H1 (cell line): ENCODE measurements at regions not wholly inside any gene's neighbourhood (a gene's known extent, or its start where the extent isn't known, plus 50 kb on each side); places are given as distances from the start of the nearest gene placed in this dataset.

Experiments
- CTCF ChIA-PET: fragments of 300-600 bp; sonication (Branson Sonifier 250); formaldehyde crosslinking; loops from one replicate; lab custom pipeline; 2021; ENCODE audit not compliant: partially characterized antibody; lab: Charles Lee
- POLR2A ChIA-PET: fragments of 300-600 bp; sonication (Branson Sonifier 250); formaldehyde crosslinking; loops from one replicate; lab custom pipeline; 2021; ENCODE audit warnings: inconsistent platforms; ENCODE audit not compliant: partially characterized antibody; lab: Charles Lee
- DNase-seq, 2 experiments: peaks; one replicate each; pipeline versions ENCODE4 v3.0.0 to v3.0.0-alpha.2; 2010 to 2022; ENCODE audit warnings: low spot score in 2 of 2, low read depth in 1 of 2, mixed read lengths in 1 of 2
- FAIRE-seq: peaks from 2 replicates; lab custom pipeline; 2011; peaks lifted over from hg19 to GRCh38; lab: Jason Lieb, UNC
- H2AFZ ChIP-seq: 2 replicates; pipeline ENCODE4 v1.8.1; 2012; ENCODE audit warnings: low read length, inconsistent platforms
- H2AK5ac ChIP-seq: 2 replicates; pipeline ENCODE4 v1.6.1; 2013; ENCODE audit warnings: low read depth, low read length
- H2BK120ac ChIP-seq: replicated peaks from 2 replicates; pipeline ENCODE3; 2013; ENCODE audit warnings: low read depth, low read length, inconsistent platforms
- H2BK12ac ChIP-seq: 2 replicates; pipeline ENCODE4 v1.6.1; 2013; ENCODE audit warnings: low read depth, low read length
- H2BK15ac ChIP-seq: 2 replicates; pipeline ENCODE4 v1.6.1; 2013; ENCODE audit warnings: low read length
- H2BK20ac ChIP-seq: 2 replicates; pipeline ENCODE4 v1.6.1; 2013; ENCODE audit warnings: low read length
- H2BK5ac ChIP-seq: 2 replicates; pipeline ENCODE4 v1.6.1; 2013; ENCODE audit warnings: low read depth, low read length
- H3K14ac ChIP-seq: 2 replicates; pipeline ENCODE4 v1.6.1; 2013; ENCODE audit warnings: inconsistent platforms; ENCODE audit not compliant: insufficient read length
- H3K18ac ChIP-seq: 2 replicates; pipeline ENCODE4 v1.6.1; 2013; ENCODE audit warnings: low read length; ENCODE audit errors: extremely low read depth
- H3K23ac ChIP-seq: 2 replicates; pipeline ENCODE4 v1.6.1; 2013; ENCODE audit warnings: inconsistent platforms; ENCODE audit not compliant: insufficient read length
- H3K23me2 ChIP-seq: 2 replicates; pipeline ENCODE4 v1.6.1; 2013; ENCODE audit warnings: low read depth, low read length
- H3K27ac ChIP-seq: 2 replicates; pipeline ENCODE4 v1.6.1; 2011; ENCODE audit warnings: low read depth, low read length, inconsistent platforms
- H3K27me3 ChIP-seq, 4 experiments: replicated peaks in 1 of 4; 1 replicate in 1 of 4; 2 replicates in 3 of 4; pipeline versions ENCODE4 v1.6.1 to v1.8.1; 2011 to 2013; ENCODE audit warnings: low read length in 3 of 4, mild to moderate bottlenecking in 3 of 4, inconsistent platforms in 2 of 4, mixed read lengths in 2 of 4, moderate library complexity in 1 of 4; ENCODE audit not compliant: control insufficient read depth in 3 of 4, insufficient read depth in 3 of 4; ENCODE audit errors: extremely low read depth in 1 of 4
- H3K36me3 ChIP-seq, 4 experiments: 2 replicates each; pipeline versions ENCODE4 v1.6.1 to v1.8.1; 2011 to 2013; ENCODE audit warnings: mild to moderate bottlenecking in 4 of 4, low read length in 3 of 4, moderate library complexity in 2 of 4, control low read depth in 1 of 4, inconsistent platforms in 1 of 4; ENCODE audit not compliant: insufficient read depth in 4 of 4, control insufficient read depth in 2 of 4
- H3K4ac ChIP-seq: replicated peaks from 2 replicates; pipeline ENCODE3; 2013; ENCODE audit warnings: low read length, low read depth, mixed read lengths, inconsistent platforms; ENCODE audit not compliant: insufficient read length
- H3K4me1 ChIP-seq, 4 experiments: replicated peaks in 1 of 4; 1 replicate in 1 of 4; 2 replicates in 3 of 4; pipeline versions ENCODE4 v1.6.1 to v1.8.1; 2011 to 2013; ENCODE audit warnings: low read length in 3 of 4, inconsistent platforms in 2 of 4, mixed read lengths in 1 of 4; ENCODE audit not compliant: insufficient read depth in 4 of 4, control insufficient read depth in 3 of 4
- H3K4me2 ChIP-seq, 2 experiments: 2 replicates each; pipeline versions ENCODE4 v1.6.1 to v1.8.1; 2011 to 2013; ENCODE audit warnings: low read depth in 2 of 2, low read length in 2 of 2, control low read depth in 1 of 2, inconsistent platforms in 1 of 2, mild to moderate bottlenecking in 1 of 2; ENCODE audit not compliant: insufficient read depth in 1 of 2
- H3K4me3 ChIP-seq, 4 experiments: fragments of 200-600, 300-600 bp in 1 of 4; sonication (generic), shearing (Covaris generic), sonication (Bioruptor Twin) in 1 of 4; 2 replicates each; pipeline versions ENCODE4 v1.5.1 to v1.8.1; 2011 to 2016; ENCODE audit warnings: low read length in 4 of 4, low read depth in 3 of 4, control low read depth in 2 of 4, inconsistent platforms in 2 of 4, mild to moderate bottlenecking in 2 of 4, mixed read lengths in 1 of 4, moderate library complexity in 1 of 4; ENCODE audit not compliant: insufficient read depth in 2 of 4; ENCODE audit errors: extremely low read depth in 1 of 4
- H3K56ac ChIP-seq: replicated peaks from 2 replicates; pipeline ENCODE3; 2013; ENCODE audit warnings: low read depth, mild to moderate bottlenecking, mixed read lengths, low read length, inconsistent platforms; ENCODE audit not compliant: insufficient read length
- H3K79me1 ChIP-seq: 2 replicates; pipeline ENCODE4 v1.6.1; 2013; ENCODE audit warnings: low read depth, low read length, control low read depth
- H3K79me2 ChIP-seq, 2 experiments: 2 replicates each; pipeline versions ENCODE4 v1.6.1 to v1.8.1; 2012 to 2013; ENCODE audit warnings: low read length in 2 of 2, mild to moderate bottlenecking in 2 of 2, inconsistent platforms in 1 of 2; ENCODE audit not compliant: insufficient read depth in 2 of 2, control insufficient read depth in 1 of 2
- H3K9ac ChIP-seq, 4 experiments: replicated peaks in 1 of 4; 1 replicate in 1 of 4; 2 replicates in 3 of 4; pipeline versions ENCODE4 v1.6.1 to v1.8.1; 2011 to 2013; ENCODE audit warnings: low read depth in 3 of 4, low read length in 3 of 4, control low read depth in 2 of 4, mild to moderate bottlenecking in 2 of 4, moderate library complexity in 2 of 4, inconsistent platforms in 1 of 4; ENCODE audit errors: extremely low read depth in 1 of 4
- H3K9me3 ChIP-seq, 2 experiments: 2 replicates each; pipeline versions ENCODE4 v1.6.1 to v1.8.1; 2012 to 2013; ENCODE audit warnings: mild to moderate bottlenecking in 2 of 2, moderate library complexity in 2 of 2, control low read depth in 1 of 2, inconsistent platforms in 1 of 2, low read depth in 1 of 2, low read length in 1 of 2, mixed read lengths in 1 of 2; ENCODE audit not compliant: insufficient read depth in 2 of 2
- H4K20me1 ChIP-seq, 2 experiments: replicated peaks in 1 of 2; 2 replicates each; pipeline versions ENCODE3 to v1.8.1; 2011 to 2013; ENCODE audit warnings: inconsistent platforms in 2 of 2, low read length in 2 of 2, mild to moderate bottlenecking in 1 of 2; ENCODE audit not compliant: insufficient read depth in 2 of 2, control insufficient read depth in 1 of 2
- H4K5ac ChIP-seq: 2 replicates; pipeline ENCODE4 v1.6.1; 2013; ENCODE audit warnings: low read length, low read depth, mixed read lengths, inconsistent platforms; ENCODE audit not compliant: insufficient read length
- H4K8ac ChIP-seq: 2 replicates; pipeline ENCODE4 v1.8.0; 2013; ENCODE audit warnings: mild to moderate bottlenecking, moderate library complexity, low read length, inconsistent platforms; ENCODE audit not compliant: insufficient read depth; ENCODE audit errors: extremely low read depth
- H4K91ac ChIP-seq: replicated peaks from 2 replicates; pipeline ENCODE3; 2013; ENCODE audit warnings: low read length, mixed read lengths, inconsistent platforms; ENCODE audit not compliant: insufficient read length
- ASH2L ChIP-seq: fragments of 200-600, 300-600 bp; sonication (generic); IDR thresholded peaks from one replicate; pipeline ENCODE4 v1.7.1; 2017; ENCODE audit warnings: low read length
- BCL11A ChIP-seq, 2 experiments: IDR thresholded peaks; one replicate each; pipeline ENCODE4 v1.6.1; 2011; ENCODE audit warnings: low read depth in 2 of 2, low read length in 2 of 2, mild to moderate bottlenecking in 2 of 2
- CBX5 ChIP-seq: fragments of 300-800, 300-1000 bp; sonication (generic); IDR thresholded peaks from 2 replicates; pipeline ENCODE4 v1.7.1; 2016; ENCODE audit warnings: antibody characterized with exemption, low read length, low read depth
- CHD2 ChIP-seq: IDR thresholded peaks from 2 replicates; pipeline ENCODE4 v1.6.1; 2012; ENCODE audit warnings: low read length, improper control_type of control experiment
- CTBP2 ChIP-seq: IDR thresholded peaks from 2 replicates; pipeline ENCODE4 v1.7.0; 2011; ENCODE audit warnings: borderline replicate concordance, mild to moderate bottlenecking, moderate library complexity, mixed read lengths, low read length; ENCODE audit not compliant: insufficient read depth, insufficient read length
- HDAC2 ChIP-seq, 2 experiments: fragments of 300-600 bp in 1 of 2; sonication (generic) in 1 of 2; IDR thresholded peaks; 2 replicates each; pipeline ENCODE4 v1.6.1; 2011 to 2012; ENCODE audit warnings: low read depth in 2 of 2, low read length in 2 of 2, mild to moderate bottlenecking in 2 of 2, moderate library complexity in 2 of 2, borderline replicate concordance in 1 of 2, inconsistent platforms in 1 of 2
- HDAC6 ChIP-seq: IDR thresholded peaks from one replicate; pipeline ENCODE4 v1.7.1; 2012; ENCODE audit warnings: low read depth, mild to moderate bottlenecking, inconsistent platforms, low read length, moderate library complexity
- KDM4A ChIP-seq: IDR thresholded peaks from one replicate; pipeline ENCODE4 v1.7.1; 2012; ENCODE audit warnings: low read depth, mild to moderate bottlenecking, moderate library complexity, low read length, inconsistent platforms; ENCODE audit not compliant: severe bottlenecking
- MAX ChIP-seq: IDR thresholded peaks from 2 replicates; pipeline ENCODE4 v1.6.1; 2012; ENCODE audit warnings: inconsistent platforms
- POLR2A ChIP-seq, 2 experiments: IDR thresholded peaks; 1 replicate in 1 of 2; 2 replicates in 1 of 2; pipeline ENCODE4 v1.6.1; 2011; ENCODE audit warnings: low read depth in 2 of 2, low read length in 2 of 2, mild to moderate bottlenecking in 2 of 2; ENCODE audit errors: control extremely low read depth in 1 of 2
- POU5F1 ChIP-seq: IDR thresholded peaks from 2 replicates; pipeline ENCODE4 v1.6.1; 2011; ENCODE audit warnings: low read depth, mild to moderate bottlenecking, low read length, moderate library complexity
- SRF ChIP-seq: IDR thresholded peaks from 2 replicates; pipeline ENCODE4 v1.6.1; 2011; ENCODE audit warnings: mild to moderate bottlenecking, low read depth, low read length, moderate library complexity
- TCF12 ChIP-seq: IDR thresholded peaks from 2 replicates; pipeline ENCODE4 v1.6.1; 2011; ENCODE audit warnings: low read depth, mild to moderate bottlenecking, low read length
- TEAD4 ChIP-seq: IDR thresholded peaks from 2 replicates; pipeline ENCODE4 v1.6.1; 2012; ENCODE audit warnings: low read depth, low read length, inconsistent platforms, mixed read lengths
- WGBS, 2 experiments: shearing (Covaris generic) in 1 of 2; methylation state at CpG; one replicate each; pipeline versions ENCODE4 v1.1.6 to v1.1.7; 2013 to 2015; ENCODE audit warnings: low lambda C conversion rate in 2 of 2, mixed read lengths in 2 of 2, inconsistent platforms in 1 of 2, low coverage in 1 of 2, missing lambda C conversion rate in 1 of 2; ENCODE audit not compliant: insufficient replicate concordance in 2 of 2, insufficient coverage in 1 of 2, insufficient read length in 1 of 2; ENCODE audit errors: extremely low coverage in 1 of 2, missing lambda C conversion rate in 1 of 2; 5-methylcytosine and 5-hydroxymethylcytosine counted together

- no peaks in the 10 kb centered on the region for H3K79me2 ChIP-seq
- peak overlapping the region; percentile 82 for H2BK120ac ChIP-seq
- peak overlapping the region; percentile 89 for H3K18ac ChIP-seq
- no peak overlapping the region for H3K4ac ChIP-seq
- no peak overlapping the region for H2AK5ac ChIP-seq
- peak overlapping the region; percentile 38 to 43; a peak in 3 of 4 replicates for H3K4me2 ChIP-seq
- no peak overlapping the region for H2BK15ac ChIP-seq
- H3K56ac ChIP-seq = no peak overlapping the region
- ChIA-PET POLR2A (interaction anchor here (1.1 to 1.9 kb wide), 9 partner anchors 13 to 69 kb away, joined by 3 to 5 read pairs (median 4); partner anchors contain the start of gene IRF2BPL), CTCF (interaction anchor here (0.5 to 4.3 kb wide), 25 partner anchors 9 to 1768 kb away, joined by 3 to 16 read pairs (median 4); no protein-coding TSS in a partner anchor)
- H3K36me3 ChIP-seq = no peaks in the 10 kb centered on the region
- H3K9ac ChIP-seq = no peak overlapping the region
- 40% methylated on average over 16 of the region's 16 CpGs; no CpG with 5 or more reads in 1 of the 2 experiments for WGBS, 2 experiments
- H3K79me1 ChIP-seq = no peaks in the 10 kb centered on the region
- no peaks in the 10 kb centered on the region for H3K9me3 ChIP-seq
- no peak for DNase-seq
- peak overlapping the region; percentile 4 for H4K5ac ChIP-seq
- H2BK12ac ChIP-seq = peak overlapping the region; percentile 17; the same call in 1 of the 2 replicates
- FAIRE-seq = no peak
- H4K91ac ChIP-seq = peak overlapping the region; percentile 95
- H2BK20ac ChIP-seq = peak overlapping the region; percentile 97
- H2BK5ac ChIP-seq = peak overlapping the region; percentile 76; the same call in 1 of the 2 replicates
- H3K27ac ChIP-seq = peak overlapping the region; percentile 56; the same call in 1 of the 2 replicates
- no peaks in the 10 kb centered on the region for H3K23me2 ChIP-seq
- no peak overlapping the region for H3K4me3 ChIP-seq
- H3K27me3 ChIP-seq = no peaks in the 10 kb centered on the region
- no peaks in the 10 kb centered on the region for H4K20me1 ChIP-seq
- no peak overlapping the region for H3K14ac ChIP-seq
- H3K4me1 ChIP-seq = peaks cover 0 to 33% (median 17%) of the 10 kb centered on the region in 4 experiments; a peak in 6 of 7 replicates
- H4K8ac ChIP-seq = 0 out of 2 replicates have a peak overlapping the region, but pooled peaks have one; percentile 4
- H3K23ac ChIP-seq = no peak overlapping the region
- no peak overlapping the region for H2AFZ ChIP-seq
- TF ChIP-seq CHD2 (peak; percentile 44; the same call in 1 of the 2 replicates), POLR2A (IDR thresholded peaks at IDR 0.05; ENCODE audit: control extremely low read depth in 1 of 2, low read depth in 2 of 2, low read length in 2 of 2) (no peak), SRF (no peak), HDAC2 (IDR thresholded peaks at IDR 0.05; ENCODE audit: borderline replicate concordance in 1 of 2, low read depth in 2 of 2, low read length in 2 of 2) (peak in 1 of 2 experiments; percentile 82; a peak in 2 of 4 replicates), ASH2L (peak; percentile 70), TEAD4 (peak; percentile 67), POU5F1 (peak; percentile 88), CTBP2 (peak; percentile 52), HDAC6 (no peak), TCF12 (0 out of 2 replicates have a peak, but pooled peaks have one; percentile 67), KDM4A (peak; percentile 19), MAX (peak; percentile 33; the same call in 1 of the 2 replicates), BCL11A (IDR thresholded peaks at IDR 0.05; ENCODE audit: low read depth in 2 of 2, low read length in 2 of 2) (no peak), CBX5 (no peak)
These were observed 59.9 kb downstream of the IRF2BPL start for GRCh38 chr14:76968621-76969063.
